Esophagus mucosa (tissue), 1 donor: ENCODE measurements at regions not wholly inside any gene's neighbourhood (a gene's known extent, or its start where the extent isn't known, plus 50 kb on each side); places are given as distances from the start of the nearest gene placed in this dataset.
"Not testable (repeated sequence)": the region's sequence is repeated elsewhere in the genome, so short reads cannot be mapped to it uniquely, and the experiment has no call there.

Source experiments
- ATAC-seq: fragments of 200-7000 bp; cut with Tn5 transposase; one replicate; pipeline ENCODE4 v1.9.1; 2020
- donor health status: DM: yes; HTN: yes; CAD: no.

- ATAC-seq = not testable (repeated sequence)
Measured at GRCh38 chr13:111678120-111678882, 357.9 kb downstream of the TEX29 start.

- not testable (repeated sequence) for ATAC-seq
Measured at GRCh38 chr13:111679645-111680044, 359.2 kb downstream of the TEX29 start.

- not testable (repeated sequence) for ATAC-seq
Measured at GRCh38 chr13:111680100-111680499, 359.7 kb downstream of the TEX29 start.

GRCh38 chr13:111692028-111692427 lies 371.6 kb downstream of the TEX29 start:
- not testable (repeated sequence) for ATAC-seq

GRCh38 chr13:111696121-111696520 lies 370.8 kb upstream of the SOX1 start:
- ATAC-seq = not testable (repeated sequence)

GRCh38 chr13:111702059-111702458 lies 364.9 kb upstream of the SOX1 start:
- ATAC-seq = not testable (repeated sequence)
